Sciatic nerve (tissue), 2 donors: ENCODE measurements at regions not wholly inside any gene's neighbourhood (a gene's known extent, or its start where the extent isn't known, plus 50 kb on each side); places are given as distances from the start of the nearest gene placed in this dataset.
A peak's percentile ranks its signal among the peaks of the same experiment; 100 is the strongest.
"Not testable (repeated sequence)": the region's sequence is repeated elsewhere in the genome, so short reads cannot be mapped to it uniquely, and the experiment has no call there.

Experiments used
- ATAC-seq: fragments of 200-7000 bp; cut with Tn5 transposase; one replicate; pipeline ENCODE4 v1.9.1; 2020; ENCODE audit warnings: mild to moderate bottlenecking, moderate library complexity
- DNase-seq: peaks from one replicate; pipeline ENCODE4 v3.0.0-alpha.2; 2020; ENCODE audit warnings: low spot score
- intact Hi-C: fragments of 100-400 bp; cut with DNase I; formaldehyde crosslinking; loops from one replicate; pipeline ENCODE4 v1.14.2; 2022
- donor health status: DM: no; HTN: no; CAD: no.
- donor health status: DM: no; HTN: no; CAD: no.

DNA sequence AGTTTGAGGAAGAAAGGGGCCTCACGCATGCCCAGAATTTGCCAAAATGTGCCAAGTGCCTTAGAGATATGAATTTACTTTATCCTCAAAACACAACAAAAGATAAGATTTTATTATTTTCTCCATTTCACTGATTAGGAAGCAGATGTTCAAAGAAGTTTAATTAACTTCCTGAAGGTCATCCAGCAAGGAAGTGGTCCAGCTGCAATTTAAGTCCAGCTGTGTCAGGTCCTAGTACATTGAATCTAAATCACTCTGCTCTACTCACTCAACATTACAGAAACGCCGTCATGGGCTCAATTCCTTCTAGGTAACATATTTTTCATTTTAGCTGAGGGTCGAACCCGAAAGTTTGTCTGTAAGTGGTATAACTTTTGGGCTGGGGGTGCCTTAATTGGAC lies 115.4 kb downstream of the CCDC34 start:
- ATAC-seq (no peak), DNase-seq (no peak)
- intact Hi-C loops = no loop called here

- peak; percentile 83 for ATAC-seq
- no peak for DNase-seq
- intact Hi-C loops = no loop called here
These were observed 116.1 kb downstream of the CCDC34 start for GRCh38 chr11:27246925-27247324.

DNA sequence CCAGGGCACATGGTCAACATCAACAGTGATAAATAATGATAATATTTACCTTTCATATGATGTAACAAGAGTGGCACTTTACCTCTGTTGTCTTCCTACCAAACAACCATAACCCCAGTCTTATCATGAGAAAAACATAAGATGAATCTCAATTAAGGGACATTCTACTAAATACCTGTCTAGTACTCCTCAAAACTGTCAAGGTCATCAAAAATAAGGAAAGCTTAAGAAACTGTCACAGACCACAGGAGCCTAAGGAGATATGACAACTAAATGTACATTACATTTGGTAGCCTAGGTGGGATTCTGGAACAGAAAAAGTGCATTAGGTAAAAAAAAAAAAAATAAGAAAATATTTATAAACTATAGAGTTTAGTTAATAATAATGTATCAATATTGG lies 118.1 kb downstream of the CCDC34 start:
- intact Hi-C loops = loop anchor here (1.0 kb wide), 1 partner anchor 29 kb away; no protein-coding TSS in a partner anchor
- ATAC-seq (no peak), DNase-seq (no peak)

DNA sequence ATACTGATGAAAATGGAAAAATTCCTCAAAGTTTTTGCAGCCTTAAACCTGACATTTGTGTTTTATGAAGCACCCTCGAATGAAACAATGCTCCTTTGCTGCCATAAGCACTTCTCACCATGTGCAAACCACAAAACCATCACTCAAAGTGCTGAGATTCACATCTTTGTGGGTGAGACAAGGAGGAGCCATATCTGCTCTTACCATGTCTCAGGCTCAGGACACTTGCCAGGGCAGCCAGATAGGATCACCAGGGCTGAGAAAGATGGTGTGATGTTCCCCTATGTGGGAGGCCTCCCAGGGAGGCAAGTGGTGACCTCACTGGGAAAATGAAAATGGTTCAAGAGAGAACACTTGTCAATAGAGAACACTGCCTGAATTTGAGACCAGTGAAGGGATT lies 120.4 kb downstream of the CCDC34 start:
- intact Hi-C loops = no loop called here
- DNase-seq = no peak
- ATAC-seq = no peak

GRCh38 chr11:27241311-27242122 lies 121.5 kb downstream of the CCDC34 start:
- DNase-seq = no peak
- intact Hi-C loops = no loop called here
- ATAC-seq = no peak

DNA sequence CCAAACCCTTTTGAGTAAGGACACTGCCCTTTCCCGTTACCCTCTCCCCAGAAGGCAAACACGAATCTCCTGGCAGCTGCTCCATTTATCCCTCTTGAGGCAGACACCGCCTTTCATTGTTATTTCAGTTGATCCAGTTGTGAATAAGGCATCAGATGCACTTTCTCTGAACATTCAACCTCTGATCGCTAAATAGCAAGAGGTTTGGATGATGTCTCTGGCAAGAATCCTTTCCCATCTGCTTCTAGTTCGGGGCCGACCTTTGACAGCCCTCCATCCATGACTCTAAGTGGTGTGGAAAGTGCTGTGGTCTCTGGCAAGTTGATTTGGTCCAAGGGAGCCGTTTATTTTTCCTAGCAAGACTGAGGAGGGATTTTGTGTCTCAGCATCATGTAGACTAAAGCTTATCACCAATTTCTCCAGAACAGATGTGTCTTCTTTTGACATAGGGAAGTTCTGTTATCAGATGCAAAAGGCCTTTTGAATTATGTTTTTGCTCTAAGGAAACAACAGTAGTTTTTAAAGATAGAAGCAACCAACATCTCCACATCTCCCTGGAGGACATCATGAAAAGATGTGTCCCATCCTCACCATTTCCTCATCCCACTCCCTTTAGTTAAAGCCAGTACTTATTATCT lies 123.6 kb downstream of the CCDC34 start:
- ATAC-seq (peak; percentile 98), DNase-seq (peak; percentile 77)
- intact Hi-C loops = no loop called here

GRCh38 chr11:27238811-27239210 lies 124.2 kb downstream of the CCDC34 start:
- peak; percentile 50 for ATAC-seq
- no peak for DNase-seq
- intact Hi-C loops = no loop called here

DNA sequence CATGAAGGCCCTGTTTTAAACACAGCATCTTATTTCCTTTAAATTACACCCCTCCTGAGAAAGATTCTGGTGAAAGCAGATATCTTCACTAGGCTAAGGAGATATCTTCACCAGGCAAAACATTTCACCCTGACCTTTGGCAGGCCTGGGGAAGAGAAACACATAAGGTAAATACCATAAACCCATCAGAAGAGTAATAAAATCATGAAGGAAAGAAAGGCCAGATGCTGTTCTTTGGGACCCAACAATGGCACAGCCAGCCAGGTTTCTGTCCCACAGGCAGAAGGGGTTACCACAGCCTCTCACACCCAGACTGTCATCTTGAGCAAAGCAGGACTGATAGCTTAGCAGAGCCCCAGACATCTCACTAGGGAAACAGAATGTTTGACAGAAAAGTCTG lies 125.4 kb downstream of the CCDC34 start:
- intact Hi-C loops = no loop called here
- ATAC-seq (no peak), DNase-seq (no peak)

- no peak for ATAC-seq
- DNase-seq = no peak
- intact Hi-C loops = no loop called here
These were observed 128.1 kb downstream of the CCDC34 start for GRCh38 chr11:27234961-27235360.

DNA sequence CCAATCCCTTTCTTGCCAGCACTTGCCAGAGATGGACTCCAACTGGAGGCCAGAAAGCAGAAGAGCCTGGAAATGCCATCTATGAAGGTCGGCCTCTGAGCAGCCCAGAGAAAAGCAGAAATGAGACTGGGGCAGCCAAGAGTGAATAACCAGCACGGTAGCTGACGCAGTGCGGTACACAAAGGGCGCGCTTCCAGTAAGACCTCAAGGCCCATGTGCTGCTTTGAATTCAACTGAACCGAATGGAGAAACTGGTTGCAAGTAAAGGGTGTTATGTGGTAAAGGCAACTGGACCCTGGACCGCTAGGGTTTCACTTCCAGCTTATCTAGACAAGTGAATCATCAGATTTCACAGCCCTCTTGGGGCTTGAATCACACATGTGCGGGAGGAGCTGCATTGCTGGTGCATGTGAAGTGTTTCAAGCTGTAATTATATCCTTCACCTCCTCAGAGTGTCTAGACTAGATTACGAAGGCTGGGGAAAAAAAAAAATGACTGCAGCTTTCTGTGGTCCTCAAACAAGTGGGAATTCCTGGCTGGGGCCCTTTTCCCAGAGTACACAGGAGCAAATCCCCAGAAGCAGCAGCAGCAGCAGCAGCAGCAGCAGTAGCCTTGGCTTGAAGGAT lies 128.9 kb downstream of the CCDC34 start:
- peak; percentile 62 for DNase-seq
- peak; percentile 73 for ATAC-seq
- intact Hi-C loops = no loop called here

- intact Hi-C loops = no loop called here
- ATAC-seq = peak; percentile 59
- DNase-seq = no peak
These were observed 129.4 kb downstream of the CCDC34 start for GRCh38 chr11:27233654-27234042.

DNA sequence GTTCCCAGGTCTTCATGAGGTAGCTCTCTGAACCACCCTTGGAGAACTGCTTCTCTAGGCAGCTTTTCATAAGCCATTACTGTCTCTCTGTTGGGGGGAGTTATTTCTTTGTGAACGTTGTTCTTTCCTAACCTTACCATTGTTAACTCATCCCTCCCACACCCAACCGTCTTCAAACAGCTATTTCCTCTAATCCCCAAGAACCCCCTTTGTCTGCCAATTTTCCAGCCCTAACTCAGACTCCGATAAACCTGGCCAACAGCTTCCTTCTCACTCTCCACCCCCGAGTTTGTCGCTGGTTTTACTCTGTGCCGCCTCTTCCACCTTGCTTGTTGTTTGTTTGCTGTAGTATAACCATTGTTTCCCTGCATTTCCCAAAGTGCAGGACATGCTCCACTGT lies 131.5 kb downstream of the CCDC34 start:
- DNase-seq (no peak), ATAC-seq (no peak)
- intact Hi-C loops = no loop called here

DNA sequence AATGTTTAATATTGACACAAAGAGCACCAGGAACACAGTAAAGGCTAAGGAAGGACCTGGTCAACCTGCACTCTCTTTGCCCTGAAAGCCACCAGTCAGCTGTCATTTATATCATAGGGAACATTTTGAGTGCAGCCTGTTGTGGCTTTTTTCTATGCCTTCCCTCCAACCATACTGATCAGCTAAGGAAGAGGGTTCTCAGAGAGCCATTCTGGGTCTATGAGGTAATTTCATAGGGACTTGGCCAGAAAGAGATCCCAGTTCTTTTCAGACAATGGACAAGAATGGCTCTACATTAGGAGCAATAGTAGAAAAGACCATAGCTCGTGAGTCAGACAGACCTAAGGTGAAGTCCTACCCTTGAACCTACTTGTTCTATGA lies 132.8 kb downstream of the CCDC34 start:
- intact Hi-C loops = no loop called here
- DNase-seq (no peak), ATAC-seq (no peak)

DNA sequence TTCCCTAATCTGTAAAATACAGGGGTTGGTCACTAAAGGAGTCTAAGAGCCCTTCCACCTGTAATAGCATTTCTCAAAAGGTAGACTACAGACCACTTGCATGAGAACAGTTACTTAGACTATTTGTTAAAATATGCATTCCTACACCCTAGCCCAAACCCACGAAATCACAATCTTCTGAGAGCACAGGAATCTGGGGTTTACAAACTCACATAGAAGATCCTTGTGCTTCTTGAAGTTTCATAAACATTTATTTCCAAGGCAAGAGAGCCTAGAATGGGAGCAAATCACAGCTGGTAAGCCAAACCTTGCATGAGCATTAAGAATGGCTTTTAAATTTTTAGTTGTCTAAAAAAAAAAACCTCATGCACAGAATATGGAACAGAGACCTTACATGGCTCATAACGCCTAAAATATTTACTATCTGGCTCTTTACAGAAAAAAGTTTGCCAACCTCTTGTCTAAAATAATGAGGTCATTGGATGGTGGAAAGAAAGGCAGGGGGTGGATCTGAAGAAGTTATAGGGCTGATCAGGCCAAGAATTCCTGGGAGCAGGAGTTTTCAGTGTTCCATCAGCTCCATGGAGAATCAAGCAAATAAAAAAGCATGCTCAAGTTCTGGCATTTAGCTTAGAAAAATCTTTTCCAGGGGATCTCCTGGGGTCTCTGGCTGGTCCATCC lies 133.4 kb downstream of the CCDC34 start:
- no peak for ATAC-seq
- intact Hi-C loops = no loop called here

GRCh38 chr11:27228906-27229290 lies 134.1 kb downstream of the CCDC34 start:
- ATAC-seq = no peak

More for the DNA sequence above, 133.4 kb downstream of the CCDC34 start:
- no peak for DNase-seq

DNA sequence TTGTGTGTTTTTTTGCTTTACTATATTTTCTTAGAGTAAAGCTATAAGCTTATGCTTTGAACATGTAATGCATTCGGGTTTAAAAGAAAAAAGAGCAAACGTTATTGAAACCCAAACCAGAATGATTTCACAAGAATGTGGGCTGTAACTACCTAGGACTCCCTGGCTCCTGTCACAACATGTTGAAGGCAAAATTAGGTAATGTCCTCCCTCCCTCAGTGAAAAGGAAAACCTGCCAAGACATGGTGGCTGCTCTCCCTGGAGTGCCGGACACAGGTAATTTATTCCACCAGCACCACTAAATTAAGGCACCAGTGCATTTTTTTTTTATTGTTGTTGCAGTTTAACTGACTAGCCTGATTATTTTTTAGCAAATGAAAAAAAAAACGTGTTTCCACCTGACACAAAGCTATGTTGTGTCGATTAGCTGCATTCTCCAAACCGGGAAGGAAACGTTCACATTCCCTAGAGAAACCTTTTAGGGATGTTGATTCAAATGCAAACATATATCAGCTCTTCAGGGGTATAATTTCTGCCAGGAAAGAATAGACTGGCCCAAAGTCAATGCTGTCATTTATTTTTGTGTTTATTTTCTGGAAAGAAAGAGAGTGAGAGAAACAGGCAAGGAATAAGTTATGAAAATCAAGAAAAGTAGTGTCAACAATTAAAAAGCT lies 134.6 kb downstream of the CCDC34 start:
- ATAC-seq (no peak), DNase-seq (no peak)
- intact Hi-C loops = no loop called here

More at GRCh38 chr11:27228906-27229290, 134.1 kb downstream of the CCDC34 start:
- intact Hi-C loops = no loop called here
- no peak for DNase-seq

GRCh38 chr11:27227736-27228135 lies 135.3 kb downstream of the CCDC34 start:
- no peak for ATAC-seq
- DNase-seq = no peak
- intact Hi-C loops = no loop called here

- DNase-seq, intact Hi-C loops, ATAC-seq: not testable (repeated sequence)
These were observed 143.5 kb downstream of the CCDC34 start for GRCh38 chr11:27219487-27220039.
